Duodenal mucosa (tissue), 2 donors: ENCODE measurements at regions not wholly inside any gene's neighbourhood (a gene's known extent, or its start where the extent isn't known, plus 50 kb on each side); places are given as distances from the start of the nearest gene placed in this dataset.

Source experiments
- H3K27ac ChIP-seq: one replicate; pipeline ENCODE4 v1.7.0; 2013; ENCODE audit warnings: low read depth, low read length
- H3K27me3 ChIP-seq, 2 donors: one replicate each; pipeline ENCODE4 v1.7.0; 2013; ENCODE audit warnings: low read length in 2 of 2, control low read depth in 1 of 2; ENCODE audit not compliant: insufficient read depth in 2 of 2, control insufficient read depth in 1 of 2
- H3K36me3 ChIP-seq, 2 donors: one replicate each; pipeline ENCODE4 v1.7.0; 2013; ENCODE audit warnings: low read length in 2 of 2, control low read depth in 1 of 2; ENCODE audit not compliant: insufficient read depth in 2 of 2, control insufficient read depth in 1 of 2
- H3K4me1 ChIP-seq, 2 donors: one replicate each; pipeline ENCODE4 v1.7.0; 2013; ENCODE audit warnings: low read length in 2 of 2, control low read depth in 1 of 2; ENCODE audit not compliant: insufficient read depth in 2 of 2, control insufficient read depth in 1 of 2
- H3K4me3 ChIP-seq, 2 donors: one replicate each; pipeline ENCODE4 v1.7.0; 2013; ENCODE audit warnings: low read length in 2 of 2, low read depth in 1 of 2
- H3K9ac ChIP-seq, 2 donors: one replicate each; pipeline ENCODE4 v1.7.0; 2013; ENCODE audit warnings: low read length in 2 of 2, low read depth in 1 of 2
- H3K9me3 ChIP-seq, 2 donors: one replicate each; pipeline ENCODE4 v1.7.0; 2013; ENCODE audit warnings: low read length in 2 of 2, control low read depth in 1 of 2; ENCODE audit not compliant: control insufficient read depth in 1 of 2

DNA sequence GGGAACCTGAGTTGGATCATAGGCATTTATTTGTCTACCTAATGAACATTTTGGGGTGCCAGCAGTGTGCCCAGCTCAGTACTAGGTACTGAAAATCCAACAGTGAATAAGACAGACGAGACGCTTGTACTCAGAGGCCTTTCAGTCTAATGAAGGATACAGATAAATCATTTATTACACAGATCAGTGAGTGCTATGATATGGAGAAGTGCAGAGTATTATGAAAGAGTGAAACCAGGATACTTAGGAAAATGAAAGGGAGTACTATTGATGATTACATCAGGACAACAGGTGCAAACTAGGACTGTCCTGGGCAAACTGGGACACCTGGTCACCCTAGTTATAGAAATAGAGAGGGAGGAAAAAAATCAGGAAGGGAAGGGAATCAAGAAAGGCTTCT, 207.5 kb upstream of the NCAM1 start:
- H3K27ac ChIP-seq = no peak overlapping the region
- no peaks in the 10 kb centered on the region for H3K9me3 ChIP-seq
- H3K4me3 ChIP-seq = no peak overlapping the region
- no peaks in the 10 kb centered on the region for H3K4me1 ChIP-seq
- H3K9ac ChIP-seq = no peak overlapping the region
- H3K36me3 ChIP-seq = no peaks in the 10 kb centered on the region
- no peaks in the 10 kb centered on the region for H3K27me3 ChIP-seq

- Histone ChIP-seq H3K4me1 (no peaks in the 10 kb centered on the region), H3K27ac (no peak overlapping the region), H3K36me3 (no peaks in the 10 kb centered on the region)
Observed at GRCh38 chr11:112759418-112759817, 201.8 kb upstream of the NCAM1 start.

GRCh38 chr11:112760396-112761059, 200.7 kb upstream of the NCAM1 start:
- Histone ChIP-seq H3K4me3 (no peak overlapping the region), H3K27me3 (no peaks in the 10 kb centered on the region), H3K9me3 (no peaks in the 10 kb centered on the region), H3K27ac (no peak overlapping the region), H3K36me3 (no peaks in the 10 kb centered on the region), H3K4me1 (no peaks in the 10 kb centered on the region), H3K9ac (no peak overlapping the region)

More at GRCh38 chr11:112759418-112759817, 201.8 kb upstream of the NCAM1 start:
- no peak overlapping the region for H3K4me3 ChIP-seq
- H3K9me3 ChIP-seq = no peaks in the 10 kb centered on the region
- no peaks in the 10 kb centered on the region for H3K27me3 ChIP-seq
- H3K9ac ChIP-seq = no peak overlapping the region

DNA sequence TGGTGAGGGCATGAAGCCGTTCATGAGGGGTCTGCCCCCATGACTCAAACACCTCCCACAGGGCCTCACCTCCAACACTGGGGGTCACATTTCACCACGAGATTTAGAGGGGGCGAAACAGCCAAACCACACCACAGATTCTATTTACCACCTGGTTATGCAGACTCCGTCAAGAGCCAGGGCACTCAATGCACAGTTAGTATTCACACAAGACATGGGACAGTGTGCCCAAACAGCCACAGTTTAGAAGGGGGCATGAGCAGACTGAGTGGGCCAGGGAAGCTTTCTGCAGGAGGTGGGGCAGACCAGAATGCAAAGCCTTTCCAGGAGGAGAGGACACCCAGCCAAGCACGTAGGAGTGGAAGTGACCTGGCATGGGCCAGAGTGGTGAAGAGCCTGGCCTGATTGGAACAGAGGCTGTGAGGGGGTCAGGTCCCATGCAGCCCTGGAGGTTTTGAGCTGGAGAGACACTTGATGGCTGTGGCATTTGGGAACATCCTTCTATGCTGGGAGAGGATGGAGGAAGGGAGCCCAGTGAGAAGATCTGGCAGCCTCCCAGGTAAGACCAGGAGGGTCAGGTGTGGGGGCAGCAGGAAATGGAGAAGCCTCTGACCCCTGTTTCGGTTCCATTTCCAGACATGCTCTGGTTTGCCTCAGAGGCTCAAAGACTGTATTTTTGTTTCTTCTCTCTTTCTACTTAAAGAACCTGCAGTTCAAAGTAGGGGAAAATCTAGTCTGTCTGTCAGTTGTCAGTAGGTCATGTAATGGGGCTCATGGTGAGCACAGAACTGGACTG, 199.1 kb upstream of the NCAM1 start:
- H3K27me3 ChIP-seq = no peaks in the 10 kb centered on the region
- no peak overlapping the region for H3K4me3 ChIP-seq
- no peaks in the 10 kb centered on the region for H3K9me3 ChIP-seq
- H3K27ac ChIP-seq = no peak overlapping the region
- H3K4me1 ChIP-seq = no peaks in the 10 kb centered on the region
- no peaks in the 10 kb centered on the region for H3K36me3 ChIP-seq
- no peak overlapping the region for H3K9ac ChIP-seq

DNA sequence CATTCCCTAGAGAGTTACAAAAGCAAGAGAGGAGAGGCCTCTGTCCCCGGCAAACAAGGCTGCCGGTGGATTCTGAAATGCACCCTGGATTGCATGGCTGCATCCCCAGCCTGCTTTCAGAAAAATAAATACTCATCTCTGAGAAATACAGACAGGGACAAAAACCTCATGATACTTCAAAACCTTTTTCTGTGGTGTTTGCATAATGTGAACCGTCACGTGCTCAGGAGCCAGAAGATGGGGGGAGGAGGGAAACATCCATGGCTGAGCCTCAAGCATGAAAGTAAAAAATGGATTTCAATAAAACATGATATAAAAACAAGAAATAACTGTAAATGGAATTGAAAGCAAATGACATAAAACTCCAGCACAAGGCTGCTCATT, 198.5 kb upstream of the NCAM1 start:
- Histone ChIP-seq H3K27ac (no peak overlapping the region), H3K4me1 (no peaks in the 10 kb centered on the region), H3K4me3 (no peak overlapping the region), H3K9me3 (no peaks in the 10 kb centered on the region), H3K9ac (no peak overlapping the region), H3K27me3 (no peaks in the 10 kb centered on the region), H3K36me3 (no peaks in the 10 kb centered on the region)

DNA sequence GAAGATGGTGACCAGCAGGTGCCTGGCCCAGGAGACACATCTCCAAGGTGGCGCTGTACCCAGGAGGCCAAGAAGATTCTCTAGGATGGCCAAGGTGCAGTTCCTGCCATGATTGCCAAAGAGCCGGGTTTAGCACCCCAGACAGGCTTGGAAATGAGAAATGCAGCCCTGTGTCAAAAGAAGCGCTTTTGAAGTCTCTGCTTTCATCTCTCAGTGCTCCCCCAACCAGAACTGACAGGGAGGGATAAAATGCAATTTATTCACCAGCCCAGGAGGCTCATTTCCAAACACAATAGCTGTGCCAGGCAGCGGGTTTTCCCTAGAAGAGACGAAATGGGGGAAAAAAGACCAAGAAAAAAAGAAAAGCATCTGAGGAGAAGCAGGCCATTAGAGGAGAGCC, 195.9 kb upstream of the NCAM1 start:
- Histone ChIP-seq H3K4me1 (no peaks in the 10 kb centered on the region), H3K27me3 (no peaks in the 10 kb centered on the region), H3K27ac (no peak overlapping the region), H3K9me3 (no peaks in the 10 kb centered on the region), H3K4me3 (no peak overlapping the region), H3K36me3 (no peaks in the 10 kb centered on the region), H3K9ac (no peak overlapping the region)

- H3K9ac ChIP-seq = no peak overlapping the region
- no peak overlapping the region for H3K27ac ChIP-seq
- H3K36me3 ChIP-seq = no peaks in the 10 kb centered on the region
- H3K4me3 ChIP-seq = no peak overlapping the region
- no peaks in the 10 kb centered on the region for H3K4me1 ChIP-seq
- no peaks in the 10 kb centered on the region for H3K9me3 ChIP-seq
- H3K27me3 ChIP-seq = peaks cover 0 to 3% of the 10 kb centered on the region in 2 donors
Observed at GRCh38 chr11:112769170-112769569, 192.1 kb upstream of the NCAM1 start.

DNA sequence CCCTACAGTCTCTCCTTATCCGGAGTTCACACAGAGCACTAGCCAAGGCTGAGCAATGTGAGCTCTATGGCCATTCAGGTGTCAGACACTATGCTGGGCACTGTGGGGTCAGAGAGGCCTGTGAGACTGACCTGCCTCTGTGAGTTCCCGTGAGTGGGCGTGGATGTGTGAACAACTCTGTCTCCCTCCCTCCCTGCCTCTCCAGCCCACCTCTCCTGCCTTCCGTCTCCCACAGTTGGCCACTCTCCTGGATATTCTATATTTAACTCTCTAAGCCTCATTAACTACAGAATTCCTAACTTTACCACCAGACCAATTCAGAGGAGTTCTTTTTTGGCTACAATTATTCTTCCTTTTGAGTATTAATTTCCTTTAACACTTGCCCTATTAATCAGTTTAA, 191.6 kb upstream of the NCAM1 start:
- H3K4me3 ChIP-seq = no peak overlapping the region
- H3K36me3 ChIP-seq = no peaks in the 10 kb centered on the region
- H3K27ac ChIP-seq = no peak overlapping the region
- peaks cover 0 to 3% of the 10 kb centered on the region in 2 donors for H3K27me3 ChIP-seq
- no peaks in the 10 kb centered on the region for H3K4me1 ChIP-seq
- no peaks in the 10 kb centered on the region for H3K9me3 ChIP-seq
- H3K9ac ChIP-seq = no peak overlapping the region

DNA sequence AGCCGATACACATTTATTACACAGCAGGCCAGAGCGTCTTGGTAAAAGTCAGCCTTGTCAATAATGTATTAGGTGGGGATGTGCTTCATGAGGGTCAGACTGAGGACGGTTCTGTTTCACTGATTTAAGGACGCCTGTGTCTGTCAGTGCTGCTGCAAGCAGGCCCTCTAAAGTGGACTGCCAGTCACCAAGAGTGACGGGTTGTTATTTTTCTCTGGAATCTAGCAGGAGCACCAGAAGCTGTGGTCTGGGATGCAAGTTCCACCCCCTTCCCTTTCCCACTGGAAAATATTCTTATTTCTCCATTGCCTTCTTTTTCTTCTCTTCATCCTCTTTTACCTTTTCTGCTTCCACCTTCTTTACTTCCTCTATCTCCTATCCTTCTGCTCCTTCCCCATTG, 191.2 kb upstream of the NCAM1 start:
- no peak overlapping the region for H3K4me3 ChIP-seq
- H3K36me3 ChIP-seq = no peaks in the 10 kb centered on the region
- H3K9ac ChIP-seq = no peak overlapping the region
- H3K27me3 ChIP-seq = peaks cover 0 to 3% of the 10 kb centered on the region in 2 donors
- no peaks in the 10 kb centered on the region for H3K9me3 ChIP-seq
- H3K4me1 ChIP-seq = no peaks in the 10 kb centered on the region
- no peak overlapping the region for H3K27ac ChIP-seq

DNA sequence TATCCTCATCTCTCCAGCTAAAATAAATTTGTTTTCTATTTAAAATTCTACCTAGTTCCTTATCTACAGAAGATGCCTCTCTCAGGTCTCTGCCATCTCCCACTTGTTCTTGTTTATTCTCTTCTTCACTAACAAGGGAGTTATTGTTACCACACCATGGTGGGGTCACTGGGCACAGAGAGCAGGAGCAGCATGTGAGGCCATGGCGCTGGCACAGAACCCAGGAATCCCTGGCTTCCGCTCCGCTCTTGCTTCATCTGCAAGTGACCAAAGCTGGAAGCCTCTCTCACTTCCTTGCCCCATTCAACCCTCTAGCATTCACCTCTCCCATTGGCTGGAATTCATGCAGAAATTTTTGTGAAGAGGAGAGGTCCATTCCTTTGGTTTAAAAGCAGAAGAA, 190.7 kb upstream of the NCAM1 start:
- Histone ChIP-seq H3K9me3 (no peaks in the 10 kb centered on the region), H3K9ac (no peak overlapping the region), H3K27me3 (peaks cover 0 to 3% of the 10 kb centered on the region in 2 donors), H3K4me3 (no peak overlapping the region), H3K4me1 (no peaks in the 10 kb centered on the region), H3K27ac (no peak overlapping the region), H3K36me3 (no peaks in the 10 kb centered on the region)
